ENCODE measurements at regions not wholly inside any gene's neighbourhood (a gene's known extent, or its start where the extent isn't known, plus 50 kb on each side); places are given as distances from the start of the nearest gene placed in this dataset.

- TF ChIP-seq CTCF (IDR thresholded peaks at IDR 0.05) = no peak
- no peak for TF ChIP-seq POLR2A (IDR thresholded peaks at IDR 0.05)
Observed at GRCh38 chr9:30673132-30673531, 1711.3 kb upstream of the ACO1 start.

Data from lower leg skin (tissue), 3 donors.